ENCODE measurements at regions not wholly inside any gene's neighbourhood (a gene's known extent, or its start where the extent isn't known, plus 50 kb on each side); places are given as distances from the start of the nearest gene placed in this dataset.
"Not testable (repeated sequence)": the region's sequence is repeated elsewhere in the genome, so short reads cannot be mapped to it uniquely, and the experiment has no call there.

GRCh38 chr1:199018471-199019135 lies 379.8 kb downstream of the PTPRC start:
- Histone ChIP-seq H3K27ac (no peak overlapping the region), H3K4me1 (no peaks in the 10 kb centered on the region), H3K36me3 (replicated peaks in 1 of 2; ENCODE audit: insufficient read depth in 1 of 2, low read depth in 2 of 2) (no peaks in the 10 kb centered on the region), H3K9me3 (peaks cover 0 to 2% (median 0%) of the 10 kb centered on the region in 3 donors), H3K27me3 (no peaks in the 10 kb centered on the region), H3K4me3 (no peak overlapping the region)
- DNase-seq: no peak
- WGBS, 2 donors: 81 to 87% methylated on average over 2 of the region's 2 CpGs
- no peak for ATAC-seq
- intact Hi-C loops (cut with DNase I): no loop called here
- TF ChIP-seq POLR2A (IDR thresholded peaks at IDR 0.05) (no peak), CTCF (IDR thresholded peaks at IDR 0.05) (no peak)

- WGBS, 2 donors: 54 to 56% methylated on average over 2 of the region's 2 CpGs
- intact Hi-C loops (cut with DNase I): no loop called here
- no peaks in the 10 kb centered on the region for H3K4me1 ChIP-seq
- DNase-seq: no peak
- H3K27me3 ChIP-seq: no peaks in the 10 kb centered on the region
- TF ChIP-seq CTCF (IDR thresholded peaks at IDR 0.05): no peak
- no peak for TF ChIP-seq POLR2A (IDR thresholded peaks at IDR 0.05)
- H3K9me3 ChIP-seq: peaks cover 0 to 2% (median 0%) of the 10 kb centered on the region in 3 donors
- no peaks in the 10 kb centered on the region for H3K36me3 ChIP-seq (replicated peaks in 1 of 2; ENCODE audit: insufficient read depth in 1 of 2, low read depth in 2 of 2)
- H3K4me3 ChIP-seq: no peak overlapping the region
- no peak for ATAC-seq
- no peak overlapping the region for H3K27ac ChIP-seq
Measured at GRCh38 chr1:199020051-199020450, 381.2 kb downstream of the PTPRC start.

GRCh38 chr1:199020904-199021303 lies 382.1 kb downstream of the PTPRC start:
- 57 to 78% methylated on average over 3 of the region's 3 CpGs for WGBS, 2 donors
- H3K27me3 ChIP-seq: no peaks in the 10 kb centered on the region
- intact Hi-C loops (cut with DNase I): no loop called here
- TF ChIP-seq POLR2A (IDR thresholded peaks at IDR 0.05) (no peak), CTCF (IDR thresholded peaks at IDR 0.05) (no peak)
- peaks cover 0 to 2% (median 0%) of the 10 kb centered on the region in 3 donors for H3K9me3 ChIP-seq
- H3K4me1 ChIP-seq: no peaks in the 10 kb centered on the region
- no peaks in the 10 kb centered on the region for H3K36me3 ChIP-seq (replicated peaks in 1 of 2; ENCODE audit: insufficient read depth in 1 of 2, low read depth in 2 of 2)
- no peak for ATAC-seq
- H3K27ac ChIP-seq: no peak overlapping the region
- H3K4me3 ChIP-seq: no peak overlapping the region
- DNase-seq: no peak

GRCh38 chr1:199029401-199029800 lies 390.6 kb downstream of the PTPRC start:
- DNase-seq (no peak), ATAC-seq (no peak)
- 55 to 71% methylated on average over 2 of the region's 2 CpGs for WGBS, 2 donors
- Histone ChIP-seq H3K4me1 (no peaks in the 10 kb centered on the region), H3K36me3 (replicated peaks in 1 of 2; ENCODE audit: insufficient read depth in 1 of 2, low read depth in 2 of 2) (no peaks in the 10 kb centered on the region), H3K27me3 (no peaks in the 10 kb centered on the region), H3K27ac (no peak overlapping the region), H3K9me3 (no peaks in the 10 kb centered on the region), H3K4me3 (no peak overlapping the region)
- intact Hi-C loops (cut with DNase I): no loop called here
- TF ChIP-seq POLR2A (IDR thresholded peaks at IDR 0.05) (no peak), CTCF (IDR thresholded peaks at IDR 0.05) (no peak)

- H3K27ac ChIP-seq: no peak overlapping the region
- no peaks in the 10 kb centered on the region for H3K9me3 ChIP-seq
- no peaks in the 10 kb centered on the region for H3K36me3 ChIP-seq (replicated peaks in 1 of 2; ENCODE audit: insufficient read depth in 1 of 2, low read depth in 2 of 2)
- DNase-seq (no peak), ATAC-seq (no peak)
- WGBS, 2 donors: 69 to 71% methylated on average over 2 of the region's 2 CpGs
- H3K27me3 ChIP-seq: no peaks in the 10 kb centered on the region
- intact Hi-C loops (cut with DNase I): no loop called here
- TF ChIP-seq POLR2A (IDR thresholded peaks at IDR 0.05) (no peak), CTCF (IDR thresholded peaks at IDR 0.05) (no peak)
- no peak overlapping the region for H3K4me3 ChIP-seq
- no peaks in the 10 kb centered on the region for H3K4me1 ChIP-seq
Measured at GRCh38 chr1:199029855-199030254, 391.0 kb downstream of the PTPRC start.

GRCh38 chr1:199030541-199030940 lies 391.7 kb downstream of the PTPRC start:
- H3K36me3 ChIP-seq (replicated peaks in 1 of 2; ENCODE audit: insufficient read depth in 1 of 2, low read depth in 2 of 2); H3K27ac ChIP-seq; ATAC-seq; H3K4me3 ChIP-seq; DNase-seq; intact Hi-C loops (cut with DNase I); H3K4me1 ChIP-seq; H3K27me3 ChIP-seq; H3K9me3 ChIP-seq: not testable (repeated sequence)
- 78 to 80% methylated on average over 2 of the region's 2 CpGs for WGBS, 2 donors

GRCh38 chr1:199031170-199031569 lies 392.3 kb downstream of the PTPRC start:
- DNase-seq; H3K27me3 ChIP-seq; H3K4me3 ChIP-seq; intact Hi-C loops (cut with DNase I); H3K4me1 ChIP-seq; ATAC-seq; H3K27ac ChIP-seq; H3K36me3 ChIP-seq (replicated peaks in 1 of 2; ENCODE audit: insufficient read depth in 1 of 2, low read depth in 2 of 2); H3K9me3 ChIP-seq: not testable (repeated sequence)
- WGBS, 2 donors: 54 to 87% methylated on average over 1 of the region's 1 CpG
